ENCODE measurements at regions not wholly inside any gene's neighbourhood (a gene's known extent, or its start where the extent isn't known, plus 50 kb on each side); places are given as distances from the start of the nearest gene placed in this dataset.
"Not testable (repeated sequence)": the region's sequence is repeated elsewhere in the genome, so short reads cannot be mapped to it uniquely, and the experiment has no call there.

DNA sequence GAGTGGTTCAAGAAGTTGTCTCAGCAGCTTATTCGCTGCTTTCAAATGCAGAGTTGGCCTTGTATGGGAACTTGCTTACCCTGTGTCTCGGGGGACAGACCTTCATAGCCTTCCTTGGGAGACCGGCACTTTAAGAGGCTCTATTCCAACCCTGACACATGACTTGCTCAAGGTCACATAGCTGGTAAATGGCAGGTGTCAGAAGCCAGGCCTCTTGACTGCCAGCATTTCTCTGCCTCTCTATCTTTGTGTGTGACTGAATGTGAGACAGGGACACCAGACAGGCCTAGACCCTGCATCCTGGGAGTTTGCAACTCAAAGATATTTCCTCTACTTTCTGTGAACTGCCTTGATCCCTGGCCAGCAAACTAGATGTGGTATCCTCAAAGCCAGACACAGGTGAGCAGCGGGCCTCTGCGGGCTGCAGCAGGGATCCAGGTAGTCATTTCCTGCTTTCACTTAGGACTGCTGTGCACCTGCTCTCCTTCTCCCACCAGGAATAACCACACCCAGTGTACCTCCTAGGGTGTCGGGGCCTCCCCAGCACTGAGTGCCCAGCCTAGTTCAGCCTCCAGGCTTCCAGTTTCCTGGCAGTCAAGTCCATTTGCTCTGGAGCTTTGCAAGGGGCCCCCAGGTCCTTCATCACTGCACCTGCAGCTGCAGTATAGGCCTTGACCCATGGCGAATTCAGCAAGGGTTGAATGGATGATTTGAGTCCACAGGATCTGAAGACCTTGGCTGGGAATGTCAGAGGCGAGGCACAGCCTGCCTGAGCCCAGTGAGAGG is 116.6 kb upstream of the TNRC6C start:
- Histone ChIP-seq H3K4me3 (ENCODE audit: low read length) (no peak overlapping the region), H3K9me3 (ENCODE audit: low read length) (peaks cover 12% of the 10 kb centered on the region; the same call in 1 of the 2 replicates), H3K4me2 (ENCODE audit: low read length) (0 out of 2 replicates have a peak overlapping the region, but pooled peaks have one; percentile 1), H3K27me3 (ENCODE audit: low read length) (peaks cover 5% of the 10 kb centered on the region; the same call in 1 of the 2 replicates), H3K36me3 (ENCODE audit: low read depth, low read length) (no peaks in the 10 kb centered on the region), H2AFZ (ENCODE audit: low read length) (no peak overlapping the region), H4K20me1 (ENCODE audit: low read length) (no peaks in the 10 kb centered on the region), H3K79me2 (ENCODE audit: low read length) (no peaks in the 10 kb centered on the region), H3K9me2 (replicated peaks; ENCODE audit: low read length) (no peaks in the 10 kb centered on the region), H3K9ac (ENCODE audit: low read length) (no peak overlapping the region), H3F3A (ENCODE audit: low read length, unreplicated experiment) (no peaks in the 10 kb centered on the region), H3K27ac (ENCODE audit: low read length) (no peak overlapping the region), H3K4me1 (ENCODE audit: insufficient read depth, low read length) (peaks cover 20% of the 10 kb centered on the region; the same call in 1 of the 2 replicates)
- no TSS peak for BruUV-seq (replicated peaks)
- DNase-seq = no peak
- intact Hi-C loops (cut with micrococcal nuclease) = no loop called here
- ChIA-PET CTCF (no interaction called here), POLR2A (ENCODE audit: unreplicated experiment) (no interaction called here)
- ATAC-seq = peak; percentile 16; the same call in 1 of the 2 replicates
- TF ChIP-seq EZH2 (IDR thresholded peaks at IDR 0.05; ENCODE audit: low read length, unreplicated experiment) = no peak

DNA sequence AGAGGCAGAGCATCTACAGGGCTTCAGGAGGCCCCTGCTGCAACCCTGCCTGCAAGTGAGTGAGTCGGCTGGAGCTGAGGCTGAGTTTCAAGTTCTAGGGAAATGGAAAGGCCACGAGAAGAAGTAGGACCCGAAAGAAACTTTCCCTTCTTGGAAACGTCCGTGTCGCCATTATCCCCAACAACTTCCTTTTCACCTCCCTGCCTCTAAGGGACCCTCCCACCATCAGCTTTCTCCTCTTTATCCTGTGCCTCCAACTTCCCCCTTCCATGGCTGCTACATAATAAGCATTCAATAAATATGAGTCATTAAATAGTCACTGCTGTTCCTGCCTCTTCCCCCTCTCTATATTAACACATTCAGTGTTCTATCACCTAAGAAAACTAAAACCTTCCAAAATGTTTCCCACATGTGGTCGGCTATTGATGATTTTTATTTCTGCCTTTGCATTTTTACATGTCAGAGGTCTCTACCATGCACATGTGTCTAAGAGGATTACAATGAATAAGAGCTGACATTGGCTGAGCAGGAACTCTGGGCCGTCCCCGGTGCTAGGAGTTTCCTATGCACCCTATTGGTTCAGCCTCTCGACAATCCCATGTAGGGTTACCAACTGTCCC is 115.9 kb upstream of the TNRC6C start:
- peak; percentile 93 for ATAC-seq
- POLR2A ChIA-PET (ENCODE audit: unreplicated experiment) = no interaction called here

DNA sequence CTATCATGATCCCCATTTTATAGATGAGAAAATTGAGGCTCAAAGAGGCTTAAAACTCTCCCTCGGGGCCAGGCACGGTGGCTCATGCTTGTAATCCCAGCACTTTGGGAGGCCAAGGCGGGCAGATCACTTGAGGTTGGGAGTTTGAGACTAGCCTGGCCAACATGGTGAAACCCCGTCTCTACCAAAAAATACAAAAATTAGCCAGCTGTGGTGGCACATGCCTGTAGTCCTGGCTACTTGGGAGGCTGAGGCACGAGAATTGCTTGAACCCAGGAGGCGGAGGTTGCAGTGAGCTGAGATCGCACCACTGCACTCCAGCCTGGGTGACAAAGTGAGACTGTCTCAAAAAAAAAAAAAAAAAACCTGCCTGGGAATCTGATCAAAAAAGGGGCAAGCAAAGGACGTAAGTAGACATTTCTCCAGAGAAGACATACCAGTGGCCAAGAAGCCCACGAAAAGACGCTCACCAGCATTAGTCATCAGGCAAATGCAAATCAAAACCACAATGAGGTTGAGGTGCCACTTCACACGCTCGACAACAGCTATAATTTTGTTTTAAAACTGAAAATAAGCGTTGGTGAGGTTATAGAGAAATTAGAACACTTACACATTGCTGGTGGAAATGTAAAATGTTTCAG is 115.1 kb upstream of the TNRC6C start:
- CTCF ChIA-PET; intact Hi-C loops (cut with micrococcal nuclease); DNase-seq; H3K27me3 ChIP-seq (ENCODE audit: low read length); H3K79me2 ChIP-seq (ENCODE audit: low read length); H3K9me2 ChIP-seq (replicated peaks; ENCODE audit: low read length); ATAC-seq; H3K27ac ChIP-seq (ENCODE audit: low read length); H3K9ac ChIP-seq (ENCODE audit: low read length); H3F3A ChIP-seq (ENCODE audit: low read length, unreplicated experiment); H3K4me3 ChIP-seq (ENCODE audit: low read length); POLR2A ChIA-PET (ENCODE audit: unreplicated experiment); BruUV-seq (replicated peaks); H4K20me1 ChIP-seq (ENCODE audit: low read length); H3K36me3 ChIP-seq (ENCODE audit: low read depth, low read length); H2AFZ ChIP-seq (ENCODE audit: low read length); H3K9me3 ChIP-seq (ENCODE audit: low read length): not testable (repeated sequence)
- Histone ChIP-seq H3K4me1 (ENCODE audit: insufficient read depth, low read length) (peaks cover 20% of the 10 kb centered on the region; the same call in 1 of the 2 replicates), H3K4me2 (ENCODE audit: low read length) (peak overlapping the region; percentile 17; the same call in 1 of the 2 replicates)

More for the DNA sequence above, 115.9 kb upstream of the TNRC6C start:
- H3K4me3 ChIP-seq (ENCODE audit: low read length) = no peak overlapping the region
- peaks cover 5% of the 10 kb centered on the region; the same call in 1 of the 2 replicates for H3K27me3 ChIP-seq (ENCODE audit: low read length)
- H3K27ac ChIP-seq (ENCODE audit: low read length) = no peak overlapping the region
- H3K9me3 ChIP-seq (ENCODE audit: low read length) = peaks cover 5% of the 10 kb centered on the region; the same call in 1 of the 2 replicates
- no peaks in the 10 kb centered on the region for H3K79me2 ChIP-seq (ENCODE audit: low read length)
- TF ChIP-seq EZH2 (IDR thresholded peaks at IDR 0.05; ENCODE audit: low read length, unreplicated experiment) (no peak), EZH2phosphoT487 (IDR thresholded peaks at IDR 0.05; ENCODE audit: borderline replicate concordance, low read length) (no peak)
- TF ChIP-seq, protein P1, sequence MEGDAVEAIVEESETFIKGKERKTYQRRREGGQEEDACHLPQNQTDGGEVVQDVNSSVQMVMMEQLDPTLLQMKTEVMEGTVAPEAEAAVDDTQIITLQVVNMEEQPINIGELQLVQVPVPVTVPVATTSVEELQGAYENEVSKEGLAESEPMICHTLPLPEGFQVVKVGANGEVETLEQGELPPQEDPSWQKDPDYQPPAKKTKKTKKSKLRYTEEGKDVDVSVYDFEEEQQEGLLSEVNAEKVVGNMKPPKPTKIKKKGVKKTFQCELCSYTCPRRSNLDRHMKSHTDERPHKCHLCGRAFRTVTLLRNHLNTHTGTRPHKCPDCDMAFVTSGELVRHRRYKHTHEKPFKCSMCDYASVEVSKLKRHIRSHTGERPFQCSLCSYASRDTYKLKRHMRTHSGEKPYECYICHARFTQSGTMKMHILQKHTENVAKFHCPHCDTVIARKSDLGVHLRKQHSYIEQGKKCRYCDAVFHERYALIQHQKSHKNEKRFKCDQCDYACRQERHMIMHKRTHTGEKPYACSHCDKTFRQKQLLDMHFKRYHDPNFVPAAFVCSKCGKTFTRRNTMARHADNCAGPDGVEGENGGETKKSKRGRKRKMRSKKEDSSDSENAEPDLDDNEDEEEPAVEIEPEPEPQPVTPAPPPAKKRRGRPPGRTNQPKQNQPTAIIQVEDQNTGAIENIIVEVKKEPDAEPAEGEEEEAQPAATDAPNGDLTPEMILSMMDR (conservative IDR thresholded peaks at IDR 0.05; ENCODE audit: low read depth, low read length) = no peak
- no peaks in the 10 kb centered on the region for H3F3A ChIP-seq (ENCODE audit: low read length, unreplicated experiment)
- H3K9me2 ChIP-seq (replicated peaks; ENCODE audit: low read length) = no peaks in the 10 kb centered on the region
- CTCF ChIA-PET = no interaction called here
- no peaks in the 10 kb centered on the region for H3K36me3 ChIP-seq (ENCODE audit: low read depth, low read length)
- H4K20me1 ChIP-seq (ENCODE audit: low read length) = no peaks in the 10 kb centered on the region
- peak; percentile 54 for DNase-seq
- no TSS peak for BruUV-seq (replicated peaks)
- H2AFZ ChIP-seq (ENCODE audit: low read length) = no peak overlapping the region
- intact Hi-C loops (cut with micrococcal nuclease) = no loop called here
- H3K4me1 ChIP-seq (ENCODE audit: insufficient read depth, low read length) = peaks cover 20% of the 10 kb centered on the region; the same call in 1 of the 2 replicates
- no peak overlapping the region for H3K9ac ChIP-seq (ENCODE audit: low read length)
- H3K4me2 ChIP-seq (ENCODE audit: low read length) = peak overlapping the region; percentile 17; the same call in 1 of the 2 replicates

Data from PC-3 (cell line).